ENCODE measurements at regions not wholly inside any gene's neighbourhood (a gene's known extent, or its start where the extent isn't known, plus 50 kb on each side); places are given as distances from the start of the nearest gene placed in this dataset.
A peak's percentile ranks its signal among the peaks of the same experiment; 100 is the strongest.

DNA sequence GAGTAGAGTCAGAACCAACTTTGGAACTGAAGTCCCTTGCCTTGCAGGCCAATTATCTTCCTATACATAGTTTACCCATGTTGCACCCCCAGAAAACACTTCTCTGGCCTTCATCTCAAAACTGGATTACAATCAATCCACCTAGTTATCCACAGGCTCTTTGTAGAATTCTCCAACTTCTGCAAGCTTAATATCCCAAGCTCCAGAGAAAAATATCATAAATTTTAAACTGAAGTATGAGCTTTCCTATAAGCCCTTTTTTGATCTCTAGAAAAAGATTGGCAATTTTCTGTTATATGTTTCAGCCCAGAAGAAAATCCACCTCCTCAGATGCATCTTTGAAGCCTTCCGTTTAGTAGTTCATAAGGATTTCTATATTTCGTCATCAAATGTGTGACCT is 553.4 kb downstream of the SNAPC1 start:
- Histone ChIP-seq H2BK5ac (ENCODE audit: low read depth, low read length, poor library complexity, severe bottlenecking) (no peak overlapping the region), H3K9me3 (ENCODE audit: control insufficient read depth, low read length) (no peaks in the 10 kb centered on the region), H2BK15ac (ENCODE audit: low read depth, poor library complexity, severe bottlenecking) (no peak overlapping the region), H3K79me1 (replicated peaks; ENCODE audit: low read length, poor library complexity, severe bottlenecking) (no peaks in the 10 kb centered on the region), H4K8ac (ENCODE audit: low read length) (no peak overlapping the region), H3K4ac (ENCODE audit: low read depth in 1 of 2, low read length in 2 of 2) (no peak overlapping the region), H2BK12ac (ENCODE audit: low read length in 2 of 2) (no peak overlapping the region), H4K91ac (ENCODE audit: low read length) (no peak overlapping the region), H3K4me2 (ENCODE audit: low read length, poor library complexity, severe bottlenecking) (no peak overlapping the region), H3K18ac (ENCODE audit: low read depth in 1 of 2, low read length in 2 of 2) (no peak overlapping the region), H3K23ac (ENCODE audit: low read length in 2 of 2) (no peak overlapping the region), H3K4me1 (ENCODE audit: control insufficient read depth, insufficient read depth, low read depth, low read length) (no peaks in the 10 kb centered on the region), H3K14ac (ENCODE audit: low read length in 2 of 2) (no peak overlapping the region), H3K4me3 (ENCODE audit: insufficient read depth in 1 of 2, low read depth in 1 of 2, low read length in 2 of 2) (no peak overlapping the region), H3K36me3 (ENCODE audit: control insufficient read depth in 1 of 2, insufficient read depth in 2 of 2, low read depth in 1 of 2, low read length in 2 of 2) (no peaks in the 10 kb centered on the region), H3K27ac (ENCODE audit: low read length, poor library complexity, severe bottlenecking) (no peak overlapping the region), H3K9ac (ENCODE audit: low read length) (no peak overlapping the region), H2BK120ac (ENCODE audit: low read depth, low read length) (no peak overlapping the region), H2AK5ac (ENCODE audit: low read length, severe bottlenecking) (no peak overlapping the region), H2AFZ (ENCODE audit: low read depth, low read length) (no peak overlapping the region), H3K27me3 (ENCODE audit: control insufficient read depth in 1 of 2, insufficient read depth in 1 of 2, low read length in 2 of 2) (no peaks in the 10 kb centered on the region)
- WGBS: no CpG with 5 or more reads among the region's 2 CpGs
- no peak for DNase-seq

GRCh38 chr14:62322216-62322615 is 560.0 kb downstream of the SNAPC1 start:
- Histone ChIP-seq H3K27ac (ENCODE audit: low read length, poor library complexity, severe bottlenecking) (no peak overlapping the region), H3K79me1 (replicated peaks; ENCODE audit: low read length, poor library complexity, severe bottlenecking) (no peaks in the 10 kb centered on the region), H3K4ac (ENCODE audit: low read depth in 1 of 2, low read length in 2 of 2) (no peak overlapping the region), H3K9me3 (ENCODE audit: control insufficient read depth, low read length) (peaks cover 6% of the 10 kb centered on the region), H3K4me1 (ENCODE audit: control insufficient read depth, insufficient read depth, low read depth, low read length) (no peaks in the 10 kb centered on the region), H3K9ac (ENCODE audit: low read length) (no peak overlapping the region), H4K91ac (ENCODE audit: low read length) (no peak overlapping the region), H3K18ac (ENCODE audit: low read depth in 1 of 2, low read length in 2 of 2) (no peak overlapping the region), H2AK5ac (ENCODE audit: low read length, severe bottlenecking) (no peak overlapping the region), H3K4me3 (ENCODE audit: insufficient read depth in 1 of 2, low read depth in 1 of 2, low read length in 2 of 2) (no peak overlapping the region), H2BK120ac (ENCODE audit: low read depth, low read length) (no peak overlapping the region), H2BK12ac (ENCODE audit: low read length in 2 of 2) (no peak overlapping the region), H3K36me3 (ENCODE audit: control insufficient read depth in 1 of 2, insufficient read depth in 2 of 2, low read depth in 1 of 2, low read length in 2 of 2) (no peaks in the 10 kb centered on the region), H3K14ac (ENCODE audit: low read length in 2 of 2) (no peak overlapping the region), H4K8ac (ENCODE audit: low read length) (no peak overlapping the region), H2BK5ac (ENCODE audit: low read depth, low read length, poor library complexity, severe bottlenecking) (no peak overlapping the region), H3K4me2 (ENCODE audit: low read length, poor library complexity, severe bottlenecking) (no peak overlapping the region), H3K23ac (ENCODE audit: low read length in 2 of 2) (no peak overlapping the region), H2BK15ac (ENCODE audit: low read depth, poor library complexity, severe bottlenecking) (no peak overlapping the region), H3K27me3 (ENCODE audit: control insufficient read depth in 1 of 2, insufficient read depth in 1 of 2, low read length in 2 of 2) (no peaks in the 10 kb centered on the region), H2AFZ (ENCODE audit: low read depth, low read length) (no peak overlapping the region)
- DNase-seq: no peak
- 91% methylated on average over 5 of the region's 6 CpGs for WGBS

GRCh38 chr14:62329427-62329826 is 567.2 kb downstream of the SNAPC1 start:
- H3K9me3 ChIP-seq (ENCODE audit: control insufficient read depth, low read length): peaks cover 28% of the 10 kb centered on the region
- H2AFZ ChIP-seq (ENCODE audit: low read depth, low read length): no peak overlapping the region
- H4K91ac ChIP-seq (ENCODE audit: low read length): no peak overlapping the region
- no peak overlapping the region for H3K4me2 ChIP-seq (ENCODE audit: low read length, poor library complexity, severe bottlenecking)
- no peak overlapping the region for H2BK12ac ChIP-seq (ENCODE audit: low read length in 2 of 2)
- no peak overlapping the region for H3K9ac ChIP-seq (ENCODE audit: low read length)
- no peak overlapping the region for H3K23ac ChIP-seq (ENCODE audit: low read length in 2 of 2)
- H3K18ac ChIP-seq (ENCODE audit: low read depth in 1 of 2, low read length in 2 of 2): no peak overlapping the region
- no peak overlapping the region for H3K4ac ChIP-seq (ENCODE audit: low read depth in 1 of 2, low read length in 2 of 2)
- no peaks in the 10 kb centered on the region for H3K27me3 ChIP-seq (ENCODE audit: control insufficient read depth in 1 of 2, insufficient read depth in 1 of 2, low read length in 2 of 2)
- no peaks in the 10 kb centered on the region for H3K79me1 ChIP-seq (replicated peaks; ENCODE audit: low read length, poor library complexity, severe bottlenecking)
- no peak overlapping the region for H2BK15ac ChIP-seq (ENCODE audit: low read depth, poor library complexity, severe bottlenecking)
- no peak overlapping the region for H3K27ac ChIP-seq (ENCODE audit: low read length, poor library complexity, severe bottlenecking)
- H3K4me1 ChIP-seq (ENCODE audit: control insufficient read depth, insufficient read depth, low read depth, low read length): no peaks in the 10 kb centered on the region
- peak; percentile 50 for DNase-seq
- H2BK5ac ChIP-seq (ENCODE audit: low read depth, low read length, poor library complexity, severe bottlenecking): no peak overlapping the region
- WGBS: 42% methylated on average over 1 of the region's 2 CpGs
- H2BK120ac ChIP-seq (ENCODE audit: low read depth, low read length): no peak overlapping the region
- H3K36me3 ChIP-seq (ENCODE audit: control insufficient read depth in 1 of 2, insufficient read depth in 2 of 2, low read depth in 1 of 2, low read length in 2 of 2): no peaks in the 10 kb centered on the region
- no peak overlapping the region for H4K8ac ChIP-seq (ENCODE audit: low read length)
- no peak overlapping the region for H3K14ac ChIP-seq (ENCODE audit: low read length in 2 of 2)
- H2AK5ac ChIP-seq (ENCODE audit: low read length, severe bottlenecking): no peak overlapping the region
- H3K4me3 ChIP-seq (ENCODE audit: insufficient read depth in 1 of 2, low read depth in 1 of 2, low read length in 2 of 2): no peak overlapping the region

DNA sequence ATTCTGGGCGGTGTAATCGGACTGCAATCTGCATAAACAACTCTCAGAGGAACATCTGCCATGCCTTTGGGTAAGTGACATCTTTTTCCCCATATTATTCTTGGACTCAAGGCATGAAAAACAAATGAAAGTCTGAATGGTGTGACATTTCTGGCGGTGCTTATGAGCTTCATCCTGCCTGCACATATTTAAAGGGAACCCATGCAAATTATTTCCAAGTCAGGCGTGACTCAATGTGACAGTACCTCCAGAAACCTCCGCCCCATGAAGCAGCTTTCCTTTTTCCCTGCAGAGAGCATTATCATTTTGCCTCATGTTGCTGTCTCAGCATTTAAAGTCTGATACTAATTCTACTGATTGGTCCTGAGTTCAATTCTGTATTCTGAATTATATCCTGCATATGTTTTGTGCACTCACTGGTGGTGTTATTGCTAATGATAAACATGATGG is 585.4 kb downstream of the SNAPC1 start:
- no peak overlapping the region for H3K4me3 ChIP-seq (ENCODE audit: insufficient read depth in 1 of 2, low read depth in 1 of 2, low read length in 2 of 2)
- no peaks in the 10 kb centered on the region for H3K36me3 ChIP-seq (ENCODE audit: control insufficient read depth in 1 of 2, insufficient read depth in 2 of 2, low read depth in 1 of 2, low read length in 2 of 2)
- H3K23ac ChIP-seq (ENCODE audit: low read length in 2 of 2): no peak overlapping the region
- peaks cover 23% of the 10 kb centered on the region for H3K9me3 ChIP-seq (ENCODE audit: control insufficient read depth, low read length)
- no peaks in the 10 kb centered on the region for H3K79me1 ChIP-seq (replicated peaks; ENCODE audit: low read length, poor library complexity, severe bottlenecking)
- H3K14ac ChIP-seq (ENCODE audit: low read length in 2 of 2): no peak overlapping the region
- no peak overlapping the region for H3K4ac ChIP-seq (ENCODE audit: low read depth in 1 of 2, low read length in 2 of 2)
- no peak overlapping the region for H4K8ac ChIP-seq (ENCODE audit: low read length)
- no peak for DNase-seq
- no peak overlapping the region for H2AFZ ChIP-seq (ENCODE audit: low read depth, low read length)
- H2BK120ac ChIP-seq (ENCODE audit: low read depth, low read length): no peak overlapping the region
- 90% methylated on average over 5 of the region's 5 CpGs for WGBS
- no peak overlapping the region for H4K91ac ChIP-seq (ENCODE audit: low read length)
- no peak overlapping the region for H2AK5ac ChIP-seq (ENCODE audit: low read length, severe bottlenecking)
- H3K18ac ChIP-seq (ENCODE audit: low read depth in 1 of 2, low read length in 2 of 2): no peak overlapping the region
- H3K4me1 ChIP-seq (ENCODE audit: control insufficient read depth, insufficient read depth, low read depth, low read length): no peaks in the 10 kb centered on the region
- no peak overlapping the region for H3K27ac ChIP-seq (ENCODE audit: low read length, poor library complexity, severe bottlenecking)
- H3K9ac ChIP-seq (ENCODE audit: low read length): no peak overlapping the region
- H2BK12ac ChIP-seq (ENCODE audit: low read length in 2 of 2): no peak overlapping the region
- no peaks in the 10 kb centered on the region for H3K27me3 ChIP-seq (ENCODE audit: control insufficient read depth in 1 of 2, insufficient read depth in 1 of 2, low read length in 2 of 2)
- H2BK15ac ChIP-seq (ENCODE audit: low read depth, poor library complexity, severe bottlenecking): no peak overlapping the region
- no peak overlapping the region for H2BK5ac ChIP-seq (ENCODE audit: low read depth, low read length, poor library complexity, severe bottlenecking)
- H3K4me2 ChIP-seq (ENCODE audit: low read length, poor library complexity, severe bottlenecking): no peak overlapping the region

Measured in mesenchymal stem cell (in vitro differentiated cells and primary cell).